ENCODE measurements at regions not wholly inside any gene's neighbourhood (a gene's known extent, or its start where the extent isn't known, plus 50 kb on each side); places are given as distances from the start of the nearest gene placed in this dataset.

- no peak overlapping the region for H3K4me3 ChIP-seq (ENCODE audit: low read length)
- no peak for TF ChIP-seq ZNF274 (IDR thresholded peaks at IDR 0.05; ENCODE audit: low read depth, low read length)
Observed at GRCh38 chr5:29122306-29122705, 2071.2 kb upstream of the CDH6 start.

DNA sequence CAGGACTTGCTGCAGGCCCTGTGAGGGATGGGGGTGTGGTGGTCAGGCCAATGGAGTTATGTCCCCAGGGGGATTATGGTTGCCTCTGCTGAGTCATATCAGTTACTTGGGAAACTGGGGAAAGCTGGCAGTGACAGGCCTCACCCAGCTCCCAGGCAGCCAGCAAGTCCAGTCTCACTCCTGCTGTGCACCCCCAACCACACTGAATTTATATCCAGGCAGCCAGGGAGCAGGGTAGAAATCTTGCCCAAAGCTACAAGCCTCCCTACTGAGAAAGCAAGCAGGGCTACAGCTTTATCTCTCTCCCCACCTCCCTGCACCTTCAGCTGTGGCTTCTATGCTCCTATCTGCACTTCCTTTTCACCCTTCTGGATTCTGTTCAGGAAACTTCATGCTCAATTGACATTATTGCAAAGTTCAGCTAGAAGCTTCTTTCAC is 2076.0 kb upstream of the CDH9 start:
- TF ChIP-seq ZNF274 (IDR thresholded peaks at IDR 0.05; ENCODE audit: low read depth, low read length): no peak
- no peak overlapping the region for H3K4me3 ChIP-seq (ENCODE audit: low read length)

DNA sequence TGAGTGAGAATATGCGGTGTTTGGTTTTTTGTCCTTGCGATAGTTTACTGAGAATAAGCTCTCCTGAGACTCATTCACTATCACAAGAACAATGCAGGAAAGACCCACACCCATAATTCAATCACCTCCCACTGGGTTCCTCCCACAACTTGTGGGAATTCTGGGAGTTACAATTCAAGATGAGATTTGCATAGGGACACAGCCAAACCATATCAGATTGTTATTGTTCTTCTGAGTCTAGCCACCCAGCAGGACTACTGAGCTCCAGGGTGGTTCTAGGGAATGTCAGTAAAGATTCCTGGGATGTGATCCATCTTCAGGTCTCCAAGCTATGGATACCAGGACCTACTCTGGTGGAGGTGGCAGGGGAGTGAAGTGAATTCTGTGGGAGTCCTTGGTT is 2075.1 kb upstream of the CDH9 start:
- no peak for TF ChIP-seq ZNF274 (IDR thresholded peaks at IDR 0.05; ENCODE audit: low read depth, low read length)
- no peak overlapping the region for H3K4me3 ChIP-seq (ENCODE audit: low read length)

DNA sequence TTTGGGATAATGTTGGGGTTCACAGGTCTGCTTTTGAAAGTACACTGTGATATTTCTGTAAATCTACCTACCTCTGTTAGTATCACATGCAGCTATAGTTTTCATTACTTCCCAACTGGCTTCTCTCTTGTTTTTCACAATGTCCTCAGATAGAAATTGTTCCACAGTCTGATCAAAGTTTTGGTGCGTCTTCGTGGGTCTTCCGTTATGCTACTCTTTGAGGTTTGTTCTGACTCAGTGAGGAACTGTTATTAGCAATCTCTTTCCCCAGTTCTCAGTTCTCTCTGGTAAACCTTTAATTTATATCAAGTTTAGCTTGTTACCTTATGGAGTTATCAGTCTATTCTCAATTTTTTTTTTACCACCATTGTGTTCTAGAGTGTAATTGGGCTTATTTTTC is 2061.2 kb upstream of the CDH9 start:
- TF ChIP-seq ZNF274 (IDR thresholded peaks at IDR 0.05; ENCODE audit: low read depth, low read length): no peak
- no peak overlapping the region for H3K4me3 ChIP-seq (ENCODE audit: low read length)

DNA sequence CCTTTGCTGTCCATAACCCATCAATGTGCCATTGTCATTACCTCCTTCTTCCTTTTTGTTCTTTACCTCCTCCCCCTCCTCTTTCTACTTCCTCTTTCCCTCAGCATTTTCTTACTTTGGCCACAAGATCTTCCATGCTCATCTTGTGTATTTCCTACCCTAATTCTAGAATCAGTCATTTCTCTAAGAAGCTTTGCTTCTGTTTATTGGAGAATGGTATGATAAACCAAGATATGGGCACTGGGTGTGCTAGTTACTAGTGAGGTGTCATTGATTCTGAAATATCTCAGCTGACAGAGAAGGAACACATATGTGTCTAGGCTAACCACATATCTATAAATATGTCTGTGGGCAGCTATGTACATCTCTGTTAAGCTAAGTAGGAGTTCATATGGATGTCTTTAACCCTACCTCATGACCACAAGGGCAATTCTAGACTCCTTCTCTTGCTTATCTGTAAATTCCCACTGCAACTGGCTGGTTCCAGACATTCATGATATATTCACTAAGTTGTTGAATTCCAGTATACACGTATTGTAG is 2051.3 kb upstream of the CDH9 start:
- no peak overlapping the region for H3K4me3 ChIP-seq (ENCODE audit: low read length)
- TF ChIP-seq ZNF274 (IDR thresholded peaks at IDR 0.05; ENCODE audit: low read depth, low read length): no peak

- no peak overlapping the region for H3K4me3 ChIP-seq (ENCODE audit: low read length)
- TF ChIP-seq ZNF274 (IDR thresholded peaks at IDR 0.05; ENCODE audit: low read depth, low read length): no peak
Observed at GRCh38 chr5:29085142-29085541, 2046.8 kb upstream of the CDH9 start.

DNA sequence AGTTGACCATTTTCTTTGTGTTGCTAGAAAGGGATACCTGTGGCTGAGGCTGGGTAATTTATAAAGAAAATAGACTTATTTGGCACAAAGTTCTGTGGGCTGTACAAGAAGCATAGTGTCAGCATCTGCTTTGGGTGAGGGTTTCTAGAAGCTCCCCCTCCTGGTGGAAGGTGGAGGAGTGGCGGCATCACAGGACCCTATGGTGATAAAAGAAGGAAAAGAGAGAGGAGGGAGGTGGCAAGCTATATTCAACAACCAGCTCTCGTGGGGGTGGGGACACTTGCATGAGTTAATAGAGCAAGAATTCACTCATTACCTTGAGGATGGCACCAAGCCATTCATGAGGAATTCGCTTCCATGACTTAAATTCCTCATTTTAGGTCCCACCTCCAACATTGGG is 2041.4 kb upstream of the CDH9 start:
- H3K4me3 ChIP-seq (ENCODE audit: low read length): no peak overlapping the region
- TF ChIP-seq ZNF274 (IDR thresholded peaks at IDR 0.05; ENCODE audit: low read depth, low read length): no peak

DNA sequence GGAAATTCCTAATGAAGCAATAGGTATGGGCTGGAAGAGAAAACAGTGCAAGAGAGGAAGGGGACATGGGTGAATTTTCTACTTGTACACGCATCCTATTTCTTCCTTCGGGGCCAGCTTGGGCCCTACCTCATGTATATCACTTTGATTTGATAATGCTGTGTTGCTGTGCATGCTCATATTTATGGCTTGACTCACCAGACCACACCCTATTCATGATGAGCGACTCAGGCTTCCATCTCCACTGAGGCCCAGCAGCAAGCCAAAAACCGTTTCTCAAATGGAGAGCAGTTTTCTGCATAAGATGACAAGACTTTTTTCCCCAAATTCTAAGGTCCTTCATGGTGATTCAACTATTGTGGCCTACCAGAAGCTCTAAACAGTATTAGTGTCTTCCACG is 2039.1 kb upstream of the CDH9 start:
- no peak overlapping the region for H3K4me3 ChIP-seq (ENCODE audit: low read length)
- no peak for TF ChIP-seq ZNF274 (IDR thresholded peaks at IDR 0.05; ENCODE audit: low read depth, low read length)

- no peak overlapping the region for H3K4me3 ChIP-seq (ENCODE audit: low read length)
- TF ChIP-seq ZNF274 (IDR thresholded peaks at IDR 0.05; ENCODE audit: low read depth, low read length): no peak
Observed at GRCh38 chr5:29069104-29069402, 2030.7 kb upstream of the CDH9 start.

DNA sequence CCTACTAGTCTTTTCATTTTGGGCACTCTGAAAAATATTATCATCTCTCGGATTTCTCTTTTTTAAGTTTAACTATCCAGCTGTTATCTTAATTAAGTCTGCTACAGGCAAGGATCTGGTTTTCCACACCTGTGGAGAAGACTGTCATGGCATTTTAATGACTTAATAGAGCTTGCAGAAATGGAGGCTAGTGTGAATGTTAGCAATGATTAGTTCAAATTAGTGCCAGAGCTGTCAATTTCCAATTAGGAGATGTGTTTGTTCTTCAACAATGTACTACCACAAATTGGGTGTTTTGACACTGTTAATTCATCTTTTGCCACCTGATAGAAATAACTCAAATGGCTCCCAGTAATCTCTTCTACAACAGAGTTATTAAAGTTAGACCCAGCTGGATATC is 2023.0 kb upstream of the CDH9 start:
- no peak for TF ChIP-seq ZNF274 (IDR thresholded peaks at IDR 0.05; ENCODE audit: low read depth, low read length)
- no peak overlapping the region for H3K4me3 ChIP-seq (ENCODE audit: low read length)

- TF ChIP-seq ZNF274 (IDR thresholded peaks at IDR 0.05; ENCODE audit: low read depth, low read length): no peak
- no peak overlapping the region for H3K4me3 ChIP-seq (ENCODE audit: low read length)
Observed at GRCh38 chr5:29054694-29055093, 2016.3 kb upstream of the CDH9 start.

DNA sequence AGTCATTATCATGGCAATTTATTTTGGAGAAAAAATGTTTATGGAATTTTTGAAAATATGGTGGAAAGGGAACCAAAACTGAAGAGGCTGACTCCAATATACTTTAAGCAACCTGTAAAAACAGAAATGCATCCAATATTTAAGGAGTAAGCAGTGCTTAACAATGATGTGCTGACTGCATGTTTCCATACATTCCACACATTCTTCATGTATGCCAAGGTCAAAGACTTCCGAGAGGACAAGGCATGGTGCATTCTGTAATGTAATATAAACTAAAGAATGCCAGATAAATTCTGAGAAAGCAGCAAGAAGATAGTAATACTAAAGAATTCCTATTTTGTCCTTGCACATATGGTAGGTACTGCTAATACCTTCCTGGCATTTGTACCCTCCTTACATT is 2015.9 kb upstream of the CDH9 start:
- H3K4me3 ChIP-seq (ENCODE audit: low read length): no peak overlapping the region
- no peak for TF ChIP-seq ZNF274 (IDR thresholded peaks at IDR 0.05; ENCODE audit: low read depth, low read length)

GRCh38 chr5:29051509-29051908 is 2013.1 kb upstream of the CDH9 start:
- H3K4me3 ChIP-seq (ENCODE audit: low read length): no peak overlapping the region
- no peak for TF ChIP-seq ZNF274 (IDR thresholded peaks at IDR 0.05; ENCODE audit: low read depth, low read length)

- no peak overlapping the region for H3K4me3 ChIP-seq (ENCODE audit: low read length)
- TF ChIP-seq ZNF274 (IDR thresholded peaks at IDR 0.05; ENCODE audit: low read depth, low read length): no peak
Observed at GRCh38 chr5:29042152-29042551, 2003.8 kb upstream of the CDH9 start.

GRCh38 chr5:29040404-29040803 is 2002.0 kb upstream of the CDH9 start:
- H3K4me3 ChIP-seq (ENCODE audit: low read length): no peak overlapping the region
- no peak for TF ChIP-seq ZNF274 (IDR thresholded peaks at IDR 0.05; ENCODE audit: low read depth, low read length)

- TF ChIP-seq ZNF274 (IDR thresholded peaks at IDR 0.05; ENCODE audit: low read depth, low read length): no peak
- H3K4me3 ChIP-seq (ENCODE audit: low read length): no peak overlapping the region
Observed at GRCh38 chr5:29039994-29040393, 2001.6 kb upstream of the CDH9 start.
